Duodenal mucosa (tissue), 2 donors: ENCODE measurements at regions not wholly inside any gene's neighbourhood (a gene's known extent, or its start where the extent isn't known, plus 50 kb on each side); places are given as distances from the start of the nearest gene placed in this dataset.

ENCODE experiments used
- H3K27ac ChIP-seq: one replicate; pipeline ENCODE4 v1.7.0; 2013; ENCODE audit warnings: low read depth, low read length
- H3K27me3 ChIP-seq, 2 donors: one replicate each; pipeline ENCODE4 v1.7.0; 2013; ENCODE audit warnings: low read length in 2 of 2, control low read depth in 1 of 2; ENCODE audit not compliant: insufficient read depth in 2 of 2, control insufficient read depth in 1 of 2
- H3K36me3 ChIP-seq, 2 donors: one replicate each; pipeline ENCODE4 v1.7.0; 2013; ENCODE audit warnings: low read length in 2 of 2, control low read depth in 1 of 2; ENCODE audit not compliant: insufficient read depth in 2 of 2, control insufficient read depth in 1 of 2
- H3K4me1 ChIP-seq, 2 donors: one replicate each; pipeline ENCODE4 v1.7.0; 2013; ENCODE audit warnings: low read length in 2 of 2, control low read depth in 1 of 2; ENCODE audit not compliant: insufficient read depth in 2 of 2, control insufficient read depth in 1 of 2
- H3K4me3 ChIP-seq, 2 donors: one replicate each; pipeline ENCODE4 v1.7.0; 2013; ENCODE audit warnings: low read length in 2 of 2, low read depth in 1 of 2
- H3K9ac ChIP-seq, 2 donors: one replicate each; pipeline ENCODE4 v1.7.0; 2013; ENCODE audit warnings: low read length in 2 of 2, low read depth in 1 of 2
- H3K9me3 ChIP-seq, 2 donors: one replicate each; pipeline ENCODE4 v1.7.0; 2013; ENCODE audit warnings: low read length in 2 of 2, control low read depth in 1 of 2; ENCODE audit not compliant: control insufficient read depth in 1 of 2

DNA sequence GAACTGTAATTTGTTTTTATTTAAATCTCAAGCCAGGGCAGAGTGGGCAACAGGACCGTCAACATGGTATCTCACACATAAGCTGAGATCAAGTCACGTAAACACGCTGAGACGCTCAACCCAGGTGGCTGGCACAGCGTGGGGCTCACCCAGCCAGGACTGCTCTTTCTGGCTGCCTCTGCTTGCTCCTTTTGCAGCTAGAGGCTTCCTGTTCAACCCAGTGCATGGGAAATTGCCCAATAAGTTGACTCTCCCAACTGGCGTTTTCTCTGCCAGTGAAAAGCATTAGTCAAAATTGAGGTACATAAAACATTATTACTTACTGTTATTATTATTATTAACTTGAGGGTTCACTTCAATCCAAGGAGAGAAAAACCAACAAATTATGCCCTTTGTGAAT is 398.1 kb downstream of the NR2F2 start:
- Histone ChIP-seq H3K27me3 (no peaks in the 10 kb centered on the region), H3K36me3 (no peaks in the 10 kb centered on the region), H3K4me1 (no peaks in the 10 kb centered on the region), H3K4me3 (no peak overlapping the region), H3K9me3 (no peaks in the 10 kb centered on the region), H3K9ac (no peak overlapping the region), H3K27ac (no peak overlapping the region)

DNA sequence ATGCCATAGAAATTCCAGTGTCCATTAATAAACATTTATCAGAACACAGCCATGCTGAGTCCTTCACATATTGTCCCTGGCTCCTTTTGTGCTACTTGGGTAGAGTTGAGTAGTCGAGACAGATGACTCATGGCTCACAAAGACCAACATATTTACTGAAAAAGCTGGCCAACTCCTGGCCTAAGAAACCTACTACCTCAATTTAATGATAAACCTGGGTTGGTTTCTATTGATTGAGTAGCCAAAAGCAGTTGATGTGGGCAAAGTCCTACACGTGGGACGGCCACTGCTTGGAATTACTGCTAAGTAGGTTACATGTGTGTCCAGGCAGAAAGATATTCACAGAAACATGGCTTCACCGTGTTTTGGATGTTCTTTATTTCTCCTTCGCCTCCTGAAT is 402.2 kb downstream of the NR2F2 start:
- H3K27ac ChIP-seq = no peak overlapping the region

DNA sequence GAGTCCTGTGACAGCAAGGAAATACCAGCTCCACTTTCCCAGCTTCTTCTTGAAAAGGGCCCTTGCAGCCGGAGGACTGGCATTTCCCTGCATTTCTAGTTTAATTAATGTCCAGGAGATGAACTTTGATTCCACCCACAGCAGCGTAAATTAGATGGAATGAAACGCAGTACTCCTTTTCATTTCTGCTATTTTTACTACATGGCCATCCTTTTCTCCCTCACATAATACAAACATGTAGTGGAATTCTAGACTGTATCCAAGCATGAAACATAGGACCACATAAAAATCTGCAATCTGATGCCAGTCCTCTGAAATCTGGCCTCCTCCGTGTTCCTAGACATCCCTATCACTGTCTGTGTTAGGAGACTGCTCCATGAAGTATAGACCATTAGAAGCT is 403.2 kb downstream of the NR2F2 start:
- no peaks in the 10 kb centered on the region for H3K9me3 ChIP-seq
- no peak overlapping the region for H3K4me3 ChIP-seq
- no peak overlapping the region for H3K27ac ChIP-seq
- H3K27me3 ChIP-seq = no peaks in the 10 kb centered on the region
- no peaks in the 10 kb centered on the region for H3K36me3 ChIP-seq
- no peaks in the 10 kb centered on the region for H3K4me1 ChIP-seq
- no peak overlapping the region for H3K9ac ChIP-seq

More for the DNA sequence above, 402.2 kb downstream of the NR2F2 start:
- no peaks in the 10 kb centered on the region for H3K9me3 ChIP-seq
- no peaks in the 10 kb centered on the region for H3K36me3 ChIP-seq
- H3K4me1 ChIP-seq = no peaks in the 10 kb centered on the region
- no peak overlapping the region for H3K4me3 ChIP-seq
- H3K27me3 ChIP-seq = no peaks in the 10 kb centered on the region
- H3K9ac ChIP-seq = no peak overlapping the region

DNA sequence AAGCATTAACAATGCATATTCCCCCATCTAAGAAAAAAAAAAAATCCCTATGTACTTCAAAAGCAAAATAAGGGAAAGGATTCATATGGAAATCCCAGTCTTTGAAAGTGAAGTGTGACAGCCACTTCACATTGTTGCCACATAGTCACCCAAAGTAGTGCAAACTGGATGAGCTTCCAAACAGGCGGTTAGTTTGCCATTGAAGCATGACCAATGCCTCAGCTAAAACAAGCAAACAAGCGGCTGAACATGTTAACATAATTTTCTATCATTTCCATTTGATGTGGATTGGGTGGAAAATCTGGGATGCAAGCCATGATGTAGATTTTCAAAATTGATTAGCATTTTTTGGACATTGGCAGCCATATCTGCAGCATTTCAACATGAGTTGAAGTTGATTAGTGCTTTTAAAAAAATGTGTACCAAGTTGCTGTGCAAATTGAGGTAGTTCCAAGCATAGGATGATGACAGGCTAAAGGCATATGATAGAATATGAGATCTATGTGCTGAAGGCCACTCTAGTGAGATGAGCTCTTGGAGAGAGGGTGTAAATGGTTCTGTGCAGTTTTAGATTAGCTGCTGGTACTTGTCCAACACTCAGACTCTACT is 405.2 kb downstream of the NR2F2 start:
- no peaks in the 10 kb centered on the region for H3K9me3 ChIP-seq
- no peak overlapping the region for H3K27ac ChIP-seq
- no peaks in the 10 kb centered on the region for H3K27me3 ChIP-seq
- no peaks in the 10 kb centered on the region for H3K4me1 ChIP-seq
- no peak overlapping the region for H3K9ac ChIP-seq
- H3K36me3 ChIP-seq = no peaks in the 10 kb centered on the region
- H3K4me3 ChIP-seq = no peak overlapping the region

DNA sequence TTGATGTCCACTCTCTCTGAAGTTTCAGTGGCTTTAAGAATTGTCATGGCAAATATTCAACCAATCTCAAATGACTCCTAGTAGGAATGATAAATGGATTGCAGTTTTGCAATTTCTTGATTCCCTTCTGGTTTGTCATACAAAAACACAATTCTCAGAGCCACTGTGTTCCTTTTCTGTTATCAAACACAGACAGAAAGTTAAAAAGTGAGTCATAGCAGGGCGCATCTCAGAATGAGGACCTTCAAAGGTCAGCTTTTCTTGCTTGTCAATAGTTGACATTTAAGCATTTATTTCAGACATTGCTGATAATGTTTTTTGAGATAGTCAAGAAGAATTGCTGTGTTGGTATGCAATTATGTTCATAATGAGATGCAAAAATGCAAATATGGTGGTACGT is 405.9 kb downstream of the NR2F2 start:
- no peak overlapping the region for H3K9ac ChIP-seq
- no peak overlapping the region for H3K4me3 ChIP-seq
- H3K27ac ChIP-seq = no peak overlapping the region
- no peaks in the 10 kb centered on the region for H3K9me3 ChIP-seq
- no peaks in the 10 kb centered on the region for H3K27me3 ChIP-seq
- no peaks in the 10 kb centered on the region for H3K36me3 ChIP-seq
- H3K4me1 ChIP-seq = no peaks in the 10 kb centered on the region

DNA sequence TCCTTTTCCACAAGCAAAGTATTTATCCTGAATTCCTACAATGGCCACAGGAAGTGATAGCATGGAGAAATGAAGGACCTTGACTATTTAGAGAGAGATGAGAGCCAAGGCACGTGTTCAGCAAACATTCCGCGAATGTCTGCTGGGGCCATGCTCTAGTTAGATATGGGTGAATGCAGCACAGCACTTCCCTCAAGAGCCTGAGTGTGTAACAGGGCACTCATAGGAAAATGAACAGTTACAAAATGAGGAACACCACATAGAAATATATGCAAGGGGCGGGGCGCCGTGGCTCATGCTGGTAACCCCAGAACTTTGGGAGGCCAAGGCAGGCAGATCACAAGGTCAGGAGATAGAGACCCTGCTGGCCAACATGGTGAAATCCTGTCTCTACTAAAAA is 406.9 kb downstream of the NR2F2 start:
- Histone ChIP-seq H3K4me1 (no peaks in the 10 kb centered on the region), H3K27me3 (no peaks in the 10 kb centered on the region), H3K9me3 (no peaks in the 10 kb centered on the region), H3K9ac (no peak overlapping the region), H3K27ac (no peak overlapping the region), H3K4me3 (no peak overlapping the region), H3K36me3 (no peaks in the 10 kb centered on the region)

DNA sequence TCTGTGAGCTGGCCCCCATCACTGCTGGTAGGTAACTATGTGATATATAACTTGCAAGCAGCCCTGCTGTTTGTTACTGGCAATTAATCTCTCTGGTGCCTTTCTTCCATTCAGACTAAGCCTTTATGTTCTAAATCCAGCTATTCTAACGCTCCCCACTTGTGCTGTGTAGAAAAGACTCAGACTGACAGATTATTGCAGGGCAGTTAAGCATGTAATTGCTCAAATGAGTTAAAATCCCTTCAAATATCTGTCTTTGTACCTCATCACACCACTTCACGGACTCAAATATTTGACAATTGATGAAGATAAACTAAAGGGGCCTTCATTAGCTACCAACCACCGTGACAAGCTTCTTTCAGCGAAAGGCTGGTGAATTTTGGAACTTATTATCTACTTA is 416.2 kb downstream of the NR2F2 start:
- no peak overlapping the region for H3K9ac ChIP-seq
- H3K27ac ChIP-seq = no peak overlapping the region
- H3K4me3 ChIP-seq = no peak overlapping the region
- H3K27me3 ChIP-seq = no peaks in the 10 kb centered on the region
- H3K4me1 ChIP-seq = no peaks in the 10 kb centered on the region
- H3K36me3 ChIP-seq = no peaks in the 10 kb centered on the region
- H3K9me3 ChIP-seq = no peaks in the 10 kb centered on the region

DNA sequence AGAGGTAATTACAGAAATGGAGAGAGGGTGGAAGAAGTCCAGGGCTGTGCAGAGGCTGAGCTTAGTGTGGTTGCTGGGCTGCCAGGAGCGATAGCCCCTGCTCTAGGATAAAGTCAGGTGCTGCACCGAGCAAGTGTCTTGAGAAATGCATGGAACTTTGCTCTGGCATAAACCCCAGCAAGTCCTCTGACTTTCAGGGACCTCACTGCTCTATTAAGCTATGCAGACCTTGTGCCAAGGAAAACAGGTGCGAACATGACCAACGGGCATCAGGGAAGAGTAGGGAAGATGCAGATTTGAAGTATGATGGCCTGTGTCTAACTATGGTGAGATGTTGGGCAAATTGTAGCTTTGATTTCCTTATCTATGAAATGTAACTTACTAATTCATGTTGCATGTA is 416.8 kb downstream of the NR2F2 start:
- no peak overlapping the region for H3K9ac ChIP-seq
- H3K36me3 ChIP-seq = no peaks in the 10 kb centered on the region
- no peaks in the 10 kb centered on the region for H3K9me3 ChIP-seq
- no peaks in the 10 kb centered on the region for H3K27me3 ChIP-seq
- no peaks in the 10 kb centered on the region for H3K4me1 ChIP-seq
- H3K4me3 ChIP-seq = no peak overlapping the region
- no peak overlapping the region for H3K27ac ChIP-seq

DNA sequence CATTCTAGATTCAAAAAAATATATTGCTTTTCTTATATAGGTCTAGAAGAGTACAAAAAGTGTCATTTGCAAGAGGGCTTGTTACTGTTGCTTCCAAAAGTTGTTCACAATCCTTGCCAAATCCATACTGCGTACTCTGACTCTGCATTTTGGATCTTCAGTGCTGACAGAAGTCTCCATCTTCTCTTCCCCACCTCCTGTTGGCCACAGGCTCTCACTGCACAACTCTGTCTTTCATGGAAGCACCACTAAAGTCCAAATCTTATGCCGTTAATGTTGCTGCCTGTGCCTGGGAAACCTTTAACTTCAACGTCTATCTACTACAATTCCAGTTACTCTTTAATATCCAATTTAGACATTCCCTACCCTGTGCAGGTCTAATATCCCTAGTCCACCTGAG is 419.9 kb downstream of the NR2F2 start:
- no peak overlapping the region for H3K4me3 ChIP-seq
- no peak overlapping the region for H3K27ac ChIP-seq
- no peaks in the 10 kb centered on the region for H3K27me3 ChIP-seq
- no peaks in the 10 kb centered on the region for H3K9me3 ChIP-seq
- no peaks in the 10 kb centered on the region for H3K4me1 ChIP-seq
- H3K36me3 ChIP-seq = no peaks in the 10 kb centered on the region
- no peak overlapping the region for H3K9ac ChIP-seq

DNA sequence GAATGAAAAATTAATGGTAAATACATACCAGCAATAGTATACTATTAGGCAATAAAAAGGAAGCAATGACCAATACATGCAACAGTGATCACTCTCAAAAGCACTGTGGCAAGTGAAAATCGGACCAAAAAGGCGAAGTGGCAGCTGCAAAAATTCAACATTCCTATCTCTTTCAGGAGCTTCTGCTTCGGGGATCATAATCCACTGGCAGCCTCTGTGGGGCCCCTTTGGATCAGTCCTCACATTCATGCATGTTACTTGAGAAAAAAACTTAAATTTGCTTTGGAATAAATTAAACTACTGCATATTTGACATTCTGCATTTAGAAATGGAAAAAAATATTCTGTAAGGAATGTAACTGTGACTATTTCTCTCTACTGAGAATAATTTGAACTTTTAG is 425.6 kb downstream of the NR2F2 start:
- Histone ChIP-seq H3K9me3 (no peaks in the 10 kb centered on the region), H3K36me3 (no peaks in the 10 kb centered on the region), H3K9ac (no peak overlapping the region), H3K27me3 (no peaks in the 10 kb centered on the region), H3K4me3 (no peak overlapping the region), H3K27ac (no peak overlapping the region), H3K4me1 (no peaks in the 10 kb centered on the region)

DNA sequence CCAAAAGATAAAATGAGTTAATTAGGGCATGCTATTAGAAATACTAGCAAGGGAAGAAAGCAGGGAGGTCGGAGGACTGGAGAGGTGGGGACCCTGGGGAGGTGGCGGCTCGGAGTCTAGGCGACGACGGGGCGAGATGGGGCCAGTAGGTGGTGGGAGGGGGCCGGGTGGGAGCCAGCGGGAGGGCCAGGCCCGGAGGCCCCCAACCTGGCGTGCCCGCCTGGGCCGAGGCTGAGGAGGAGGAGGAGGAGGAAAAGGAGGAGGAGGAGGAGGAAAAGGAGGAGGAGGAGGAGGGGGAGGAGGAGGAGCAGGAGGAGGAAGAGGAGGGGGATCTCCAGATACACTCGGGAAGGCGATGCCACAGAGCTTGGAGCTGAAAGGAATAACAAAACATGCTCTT is 426.2 kb downstream of the NR2F2 start:
- H3K9ac ChIP-seq = no peak overlapping the region
- no peaks in the 10 kb centered on the region for H3K27me3 ChIP-seq
- H3K27ac ChIP-seq = no peak overlapping the region
- no peak overlapping the region for H3K4me3 ChIP-seq
- no peaks in the 10 kb centered on the region for H3K36me3 ChIP-seq
- H3K9me3 ChIP-seq = no peaks in the 10 kb centered on the region
- no peaks in the 10 kb centered on the region for H3K4me1 ChIP-seq
